ENCODE measurements at regions not wholly inside any gene's neighbourhood (a gene's known extent, or its start where the extent isn't known, plus 50 kb on each side); places are given as distances from the start of the nearest gene placed in this dataset.

DNA sequence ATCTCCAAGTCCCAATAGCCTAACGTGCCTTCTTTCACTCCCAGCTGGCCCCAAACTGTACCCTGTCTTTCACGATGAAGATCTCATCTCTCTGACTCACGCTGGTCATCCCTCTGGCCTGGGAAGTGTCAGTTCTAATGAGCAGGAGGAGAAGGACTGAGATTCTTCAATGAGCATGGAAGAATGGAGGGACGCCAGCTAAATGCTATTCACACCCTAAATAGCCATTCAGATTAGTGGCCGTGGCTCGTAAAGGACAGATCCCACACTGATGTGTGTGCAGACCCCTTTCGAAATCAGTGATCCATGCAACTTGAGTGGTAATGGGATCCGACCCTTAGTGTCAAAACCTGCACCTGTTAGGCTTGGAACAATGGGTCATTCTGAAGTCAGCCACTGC is 75.9 kb upstream of the SMYD2 start:
- DNase-seq (ENCODE audit: low read depth): no peak

DNA sequence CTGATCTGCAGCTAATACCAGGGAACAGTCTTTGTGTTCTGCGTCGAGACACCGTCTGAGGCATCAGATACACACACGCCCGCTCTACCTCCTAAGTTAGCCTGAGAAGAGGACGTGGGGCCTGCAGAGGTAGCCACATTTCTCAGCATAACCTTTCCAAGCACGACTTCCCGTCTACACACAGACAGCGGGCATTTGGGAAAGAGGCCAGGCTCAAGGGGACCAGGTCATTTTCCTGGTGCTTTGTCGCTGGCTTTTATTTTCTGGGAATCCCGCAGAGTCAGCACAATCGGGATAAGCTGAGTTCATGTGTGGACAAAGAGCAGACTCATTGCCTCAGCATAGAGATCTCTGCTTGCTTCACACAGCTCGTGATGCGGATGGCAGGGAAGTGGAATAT is 72.5 kb upstream of the SMYD2 start:
- no peak for DNase-seq (ENCODE audit: low read depth)

DNA sequence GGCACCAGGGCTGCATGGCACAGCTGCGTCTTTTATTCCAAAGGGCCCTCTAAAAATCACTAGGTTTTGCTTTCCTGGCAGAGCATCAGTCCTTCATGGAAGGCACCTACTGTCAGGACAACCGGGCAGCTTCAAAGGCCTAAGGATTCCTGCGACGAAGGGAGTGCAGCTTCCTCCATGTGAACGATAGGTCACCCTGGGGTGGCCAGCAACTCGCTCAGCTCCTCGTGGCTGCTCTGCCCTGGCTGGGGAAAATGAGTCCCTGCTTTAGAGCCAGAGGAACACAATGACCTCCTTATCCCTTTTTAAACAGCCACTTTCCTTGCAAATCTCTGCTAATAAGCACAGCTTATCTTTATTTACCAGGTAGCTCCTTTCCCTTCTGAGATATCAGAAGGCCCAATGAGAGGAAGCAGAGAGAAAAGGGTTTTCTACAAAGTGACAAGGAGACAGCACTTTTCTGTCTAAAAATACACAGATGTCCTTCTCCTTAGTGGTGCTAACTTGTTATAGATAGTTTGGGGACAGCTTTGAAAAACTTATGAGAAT is 71.6 kb upstream of the SMYD2 start:
- no peak for DNase-seq (ENCODE audit: low read depth)

DNA sequence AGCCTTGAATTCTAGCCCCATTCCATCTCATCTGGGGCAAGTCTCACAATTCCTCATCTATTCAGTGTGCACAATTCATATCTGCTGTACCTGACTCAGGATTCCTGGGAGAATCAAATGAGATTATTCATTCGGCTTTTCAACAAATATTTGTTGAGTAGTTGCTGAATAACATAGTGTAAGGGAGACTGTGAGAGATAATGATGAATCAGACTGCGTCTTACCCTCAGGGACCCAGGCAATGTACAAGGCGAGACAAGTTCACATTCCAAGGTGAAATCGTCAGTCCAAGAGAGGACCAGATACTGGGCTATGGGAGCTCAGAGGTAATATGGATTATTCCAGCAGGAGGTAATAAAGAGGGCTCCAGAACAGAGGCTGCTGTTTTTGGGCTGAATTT is 67.8 kb upstream of the SMYD2 start:
- DNase-seq (ENCODE audit: low read depth): no peak

DNA sequence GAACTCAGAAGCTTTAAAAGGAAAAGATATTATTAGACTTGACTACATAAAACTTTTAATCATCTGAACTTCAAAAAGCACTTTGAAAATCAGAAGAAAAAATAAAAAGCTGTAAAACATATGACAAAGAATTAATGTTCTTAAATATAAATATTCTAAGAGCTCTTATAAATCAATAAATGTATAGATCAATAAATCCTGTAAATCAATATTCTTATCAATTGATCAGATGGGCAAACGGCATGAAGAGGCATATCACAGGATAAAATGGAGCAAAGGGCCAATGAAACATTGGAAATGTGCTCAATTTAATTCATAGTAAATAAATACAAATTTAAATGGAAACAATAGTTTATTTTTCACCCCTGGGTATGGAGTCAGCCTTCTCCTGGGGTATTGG is 66.1 kb upstream of the SMYD2 start:
- DNase-seq (ENCODE audit: low read depth): no peak

DNA sequence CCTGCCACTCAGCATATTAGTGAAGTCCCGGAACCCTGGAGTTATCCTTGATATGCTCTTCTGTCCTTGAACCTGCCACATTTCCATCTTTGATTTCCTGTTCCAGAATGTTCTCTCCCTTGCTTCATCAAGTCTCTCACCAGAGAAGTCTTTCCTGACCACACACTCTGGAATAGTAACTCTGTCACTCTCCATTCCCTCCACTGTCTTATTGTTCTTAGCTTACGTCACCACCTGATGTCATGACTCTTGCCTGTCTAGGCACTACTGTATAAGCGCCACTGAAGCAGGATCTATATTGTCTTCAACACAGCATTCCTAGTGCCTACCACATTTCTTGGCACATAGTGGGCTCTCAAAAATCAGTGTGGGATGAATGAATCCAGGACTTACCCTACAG is 65.4 kb upstream of the SMYD2 start:
- DNase-seq (ENCODE audit: low read depth): no peak

DNA sequence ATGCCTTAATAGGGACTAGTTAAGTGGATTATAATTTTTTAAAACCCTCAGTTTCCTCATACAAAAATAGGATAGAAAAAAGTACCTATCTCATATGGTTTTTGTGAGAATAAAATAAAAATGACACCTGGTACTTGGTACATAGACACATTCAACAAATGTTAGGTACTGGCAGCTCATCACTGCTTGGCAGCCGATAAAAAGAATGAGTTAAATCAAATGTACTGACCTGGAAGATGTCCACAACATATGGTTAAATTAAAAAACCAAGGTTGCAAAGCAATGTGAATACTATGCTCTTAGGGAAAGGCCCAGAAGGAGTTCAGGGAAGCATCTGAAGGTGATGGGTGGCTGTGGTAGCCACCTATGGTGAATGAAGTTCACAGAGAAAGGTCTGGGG is 64.9 kb upstream of the SMYD2 start:
- no peak for DNase-seq (ENCODE audit: low read depth)

DNA sequence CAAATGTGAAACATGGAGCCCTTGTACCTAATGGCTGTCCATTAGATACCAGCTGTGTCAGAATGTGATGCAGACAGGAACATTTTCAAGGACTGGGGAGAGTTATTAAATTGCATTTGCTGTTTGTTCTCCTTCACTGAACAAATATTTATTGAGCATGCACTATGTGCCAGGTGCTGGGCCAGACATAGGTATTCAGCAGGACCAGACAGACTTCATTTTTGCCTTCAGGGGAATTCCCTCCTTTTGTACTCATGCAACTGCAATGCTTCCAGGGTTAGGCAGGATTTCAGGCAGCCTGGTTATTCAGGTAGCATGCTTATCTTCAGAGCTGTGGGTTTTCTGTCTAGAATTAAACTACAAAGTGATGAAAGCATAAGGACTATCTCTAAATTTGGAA is 64.2 kb upstream of the SMYD2 start:
- DNase-seq (ENCODE audit: low read depth): no peak

DNA sequence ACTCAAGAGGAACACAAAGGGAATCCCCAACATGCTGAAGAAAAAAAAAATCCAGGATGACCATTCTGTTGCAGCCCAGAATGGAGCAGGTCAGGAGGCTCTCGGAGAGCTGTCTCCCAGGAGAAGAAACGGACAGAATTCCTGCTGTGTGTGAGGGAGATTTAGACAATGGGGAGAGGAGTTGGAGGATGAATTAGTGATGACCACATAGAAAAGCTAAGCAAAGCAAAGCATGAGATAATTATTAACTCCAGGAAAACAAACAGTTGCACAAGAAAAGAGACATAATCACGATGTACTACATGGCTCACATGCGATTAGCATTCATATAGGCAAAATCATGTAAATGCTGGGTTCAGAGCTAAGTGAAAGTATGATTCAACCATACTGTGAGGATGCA is 61.1 kb upstream of the SMYD2 start:
- no peak for DNase-seq (ENCODE audit: low read depth)

DNA sequence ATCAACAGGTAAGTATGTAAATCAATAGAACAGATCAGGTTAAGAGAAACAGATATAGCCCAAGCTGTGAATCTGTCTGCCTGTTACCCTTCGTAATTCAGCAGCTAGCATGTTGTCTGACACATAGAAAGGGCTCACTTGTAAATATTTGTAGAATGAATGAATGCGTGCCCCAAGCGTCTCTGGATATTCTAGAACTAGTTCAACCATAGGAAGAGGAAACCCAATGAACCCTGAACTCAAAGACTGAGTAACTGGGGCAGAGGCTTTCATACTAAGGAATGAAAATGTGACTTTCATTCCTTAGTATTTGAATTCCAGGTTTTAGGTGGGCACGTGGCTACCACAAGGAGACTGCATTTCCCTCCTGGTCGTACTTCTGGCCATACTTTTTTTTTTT is 60.1 kb upstream of the SMYD2 start:
- no peak for DNase-seq (ENCODE audit: low read depth)

DNA sequence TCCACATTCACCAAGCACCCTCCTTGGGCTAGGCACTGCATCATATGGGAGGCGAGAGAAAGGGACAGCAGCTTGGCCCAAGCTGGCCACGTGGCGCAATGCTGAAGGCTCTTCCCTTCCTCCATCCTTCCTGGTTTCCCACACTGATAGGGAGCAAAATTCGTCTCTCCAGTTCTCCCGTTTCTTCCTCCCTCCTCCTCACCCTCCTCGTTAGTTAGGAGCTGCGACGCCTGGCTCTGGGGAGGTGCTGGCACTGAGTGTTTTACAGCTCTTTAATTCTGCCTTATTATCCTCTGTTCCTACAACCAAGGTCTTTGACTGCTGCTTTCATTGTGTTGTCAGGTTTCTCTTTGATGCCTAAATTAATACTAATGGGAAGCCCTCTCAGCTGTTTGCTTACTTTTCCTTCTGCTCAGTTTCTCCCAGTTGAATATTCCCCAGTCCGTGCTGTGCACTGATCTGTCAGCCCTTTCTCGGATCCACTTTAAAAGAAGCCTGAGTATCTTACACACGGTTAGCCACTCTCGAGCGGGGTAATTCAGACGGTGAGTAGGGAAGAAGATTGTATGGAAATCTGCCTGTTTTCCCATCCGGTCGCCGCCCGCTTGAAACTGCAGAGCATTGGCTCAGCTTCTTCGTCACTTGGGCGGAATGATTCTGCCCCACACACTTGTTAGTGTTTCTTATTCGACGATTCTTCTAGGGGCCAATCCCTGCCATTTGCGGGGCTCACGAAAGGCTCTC is 56.2 kb upstream of the SMYD2 start:
- DNase-seq (ENCODE audit: low read depth): peak; percentile 26

DNA sequence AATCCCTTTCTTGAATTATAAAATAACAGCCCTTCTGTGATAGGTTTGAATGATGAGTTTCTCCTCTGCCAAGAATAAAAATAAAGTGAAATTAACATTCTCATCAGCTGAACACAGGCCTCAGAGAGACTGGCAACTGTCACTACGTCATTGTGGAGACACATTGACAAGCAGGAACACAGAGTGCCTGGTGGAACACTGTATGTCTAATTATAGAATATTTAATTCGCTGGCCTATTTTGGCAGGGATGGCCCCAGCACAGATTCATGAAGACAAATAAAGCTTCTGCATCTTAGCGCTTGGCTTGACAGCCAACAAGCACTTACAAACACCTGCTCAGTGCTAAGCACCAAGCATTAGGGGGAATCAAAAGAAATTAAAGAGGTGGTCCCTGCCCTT is 52.0 kb upstream of the SMYD2 start:
- no peak for DNase-seq (ENCODE audit: low read depth)

DNA sequence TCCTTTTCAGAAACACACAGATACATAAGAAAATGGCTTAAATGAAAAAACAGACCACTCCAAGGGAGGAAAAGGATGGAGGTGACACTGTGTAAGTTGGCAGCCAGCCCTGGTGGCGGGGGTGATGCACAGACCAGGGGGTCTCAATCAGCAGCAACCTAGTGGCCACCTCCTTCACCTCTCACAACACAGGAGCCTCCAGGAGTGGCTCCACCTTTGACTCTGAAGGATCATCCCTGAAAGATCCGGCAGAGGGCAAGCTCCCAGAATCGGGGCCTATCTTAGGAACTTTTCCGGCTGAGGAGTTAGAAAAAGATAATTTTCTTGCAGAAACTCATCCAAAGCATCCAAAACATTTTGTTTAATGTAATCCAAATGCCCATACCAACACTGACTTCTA is 51.2 kb upstream of the SMYD2 start:
- DNase-seq (ENCODE audit: low read depth): no peak
